ENCODE measurements at regions not wholly inside any gene's neighbourhood (a gene's known extent, or its start where the extent isn't known, plus 50 kb on each side); places are given as distances from the start of the nearest gene placed in this dataset.

GRCh38 chr2:194999771-195000170 lies 657.3 kb upstream of the SLC39A10 start:
- WGBS, 5 donors: 55 to 71% (median 67%) methylated on average over 4 of the region's 4 CpGs
- no peaks in the 10 kb centered on the region for H3K9me3 ChIP-seq
- no peak for DNase-seq
- H3K36me3 ChIP-seq: no peaks in the 10 kb centered on the region
- no peak overlapping the region for H3K27ac ChIP-seq
- no peaks in the 10 kb centered on the region for H3K4me1 ChIP-seq
- H3K27me3 ChIP-seq (replicated peaks in 1 of 7): no peaks in the 10 kb centered on the region
- TF ChIP-seq POLR2A (IDR thresholded peaks at IDR 0.05) (no peak), CTCF (IDR thresholded peaks at IDR 0.05 in 8 of 11, conservative IDR thresholded peaks at IDR 0.05 in 3 of 11) (no peak), POLR2AphosphoS5 (IDR thresholded peaks at IDR 0.05) (no peak)
- intact Hi-C loops (cut with DNase I; ENCODE audit: low total_unique reads): no loop called here
- H3K4me3 ChIP-seq: no peak overlapping the region

- 85 to 89% (median 87%) methylated on average over 2 of the region's 2 CpGs for WGBS, 5 donors
These were observed 664.4 kb upstream of the SLC39A10 start for GRCh38 chr2:194992648-194993047.

GRCh38 chr2:194985258-194985657 lies 671.8 kb upstream of the SLC39A10 start:
- no peak overlapping the region for H3K27ac ChIP-seq
- intact Hi-C loops (cut with DNase I; ENCODE audit: low total_unique reads): no loop called here
- WGBS, 5 donors: 63 to 86% (median 76%) methylated on average over 1 of the region's 1 CpG
- H3K9me3 ChIP-seq: peaks cover 0 to 46% (median 35%) of the 10 kb centered on the region in 8 donors
- no peaks in the 10 kb centered on the region for H3K4me1 ChIP-seq
- no peaks in the 10 kb centered on the region for H3K27me3 ChIP-seq (replicated peaks in 1 of 7)
- no peaks in the 10 kb centered on the region for H3K36me3 ChIP-seq
- no peak for DNase-seq
- TF ChIP-seq POLR2AphosphoS5 (IDR thresholded peaks at IDR 0.05): no peak
- TF ChIP-seq CTCF (IDR thresholded peaks at IDR 0.05 in 8 of 11, conservative IDR thresholded peaks at IDR 0.05 in 3 of 11): no peak
- no peak for TF ChIP-seq POLR2A (IDR thresholded peaks at IDR 0.05)
- no peak overlapping the region for H3K4me3 ChIP-seq

More at GRCh38 chr2:194992648-194993047, 664.4 kb upstream of the SLC39A10 start:
- Histone ChIP-seq H3K4me1 (no peaks in the 10 kb centered on the region), H3K4me3 (no peak overlapping the region), H3K27ac (no peak overlapping the region), H3K27me3 (replicated peaks in 1 of 7) (no peaks in the 10 kb centered on the region), H3K36me3 (no peaks in the 10 kb centered on the region), H3K9me3 (no peaks in the 10 kb centered on the region)
- TF ChIP-seq CTCF (IDR thresholded peaks at IDR 0.05 in 8 of 11, conservative IDR thresholded peaks at IDR 0.05 in 3 of 11): no peak
- no peak for TF ChIP-seq POLR2AphosphoS5 (IDR thresholded peaks at IDR 0.05)
- no peak for TF ChIP-seq POLR2A (IDR thresholded peaks at IDR 0.05)
- intact Hi-C loops (cut with DNase I; ENCODE audit: low total_unique reads): no loop called here
- no peak for DNase-seq

- no peak for DNase-seq
- peaks cover 0 to 27% (median 21%) of the 10 kb centered on the region in 8 donors for H3K9me3 ChIP-seq
- H3K4me3 ChIP-seq: no peak overlapping the region
- H3K27me3 ChIP-seq (replicated peaks in 1 of 7): no peaks in the 10 kb centered on the region
- H3K36me3 ChIP-seq: no peaks in the 10 kb centered on the region
- 80 to 88% (median 83%) methylated on average over 4 of the region's 4 CpGs for WGBS, 5 donors
- H3K4me1 ChIP-seq: no peaks in the 10 kb centered on the region
- H3K27ac ChIP-seq: no peak overlapping the region
- intact Hi-C loops (cut with DNase I; ENCODE audit: low total_unique reads): no loop called here
- TF ChIP-seq POLR2AphosphoS5 (IDR thresholded peaks at IDR 0.05) (no peak), POLR2A (IDR thresholded peaks at IDR 0.05) (no peak), CTCF (IDR thresholded peaks at IDR 0.05 in 8 of 11, conservative IDR thresholded peaks at IDR 0.05 in 3 of 11) (no peak)
These were observed 694.8 kb upstream of the SLC39A10 start for GRCh38 chr2:194962254-194962653.

Data from spleen (tissue), 11 donors.